HepG2 (cell line): ENCODE measurements at regions not wholly inside any gene's neighbourhood (a gene's known extent, or its start where the extent isn't known, plus 50 kb on each side); places are given as distances from the start of the nearest gene placed in this dataset.

ENCODE experiments used
- CBFB ChIP-seq: sonication (generic); formaldehyde crosslinking; IDR thresholded peaks from 2 replicates; pipeline ENCODE4 v1.4.0; 2020; ENCODE audit warnings: missing genetic modification reagents
- EZH2 ChIP-seq: conservative IDR thresholded peaks from 2 replicates; pipeline ENCODE4 v1.6.1; 2012; ENCODE audit warnings: mild to moderate bottlenecking, low read depth, low read length, moderate library complexity
- GMEB1 ChIP-seq: sonication (generic); formaldehyde crosslinking; IDR thresholded peaks from 2 replicates; pipeline ENCODE4 v1.5.1; 2020; ENCODE audit warnings: missing genetic modification reagents, mild to moderate bottlenecking, borderline replicate concordance
- JUND ChIP-seq: sonication (generic); formaldehyde crosslinking; IDR thresholded peaks from 2 replicates; pipeline ENCODE4 v1.8.0; 2022; ENCODE audit warnings: mild to moderate bottlenecking, missing genetic modification reagents
- NFKBIZ ChIP-seq: IDR thresholded peaks from 2 replicates; pipeline ENCODE4 v1.6.1; 2018; ENCODE audit warnings: missing genetic modification reagents, missing compliant biosample characterization
- TAF1 ChIP-seq: sonication (generic); formaldehyde crosslinking; IDR thresholded peaks from 2 replicates; pipeline ENCODE4 v1.4.0; 2020; ENCODE audit warnings: missing genetic modification reagents

- TF ChIP-seq CBFB (CRISPR knock-in tag) (no peak), JUND (CRISPR knock-in tag) (no peak), GMEB1 (no peak), EZH2 (no peak), NFKBIZ (no peak), TAF1 (CRISPR knock-in tag) (no peak)
Observed at GRCh38 chr22:22048981-22049531, 66.5 kb upstream of the TOP3B start.
